ENCODE measurements at regions not wholly inside any gene's neighbourhood (a gene's known extent, or its start where the extent isn't known, plus 50 kb on each side); places are given as distances from the start of the nearest gene placed in this dataset.

- TF ChIP-seq ZNF121 (tag by site-specific recombination; IDR thresholded peaks at IDR 0.05) (no peak), CTCF (tag by site-specific recombination; IDR thresholded peaks at IDR 0.05) (no peak), ZNF514 (tag by site-specific recombination; IDR thresholded peaks at IDR 0.05) (no peak), ZNF335 (tag by site-specific recombination; conservative IDR thresholded peaks at IDR 0.05) (no peak), ZNF138 (tag by site-specific recombination; IDR thresholded peaks at IDR 0.05; ENCODE audit: borderline replicate concordance) (no peak), KLF8 (tag by site-specific recombination; IDR thresholded peaks at IDR 0.05) (no peak), KLF10 (tag by site-specific recombination; IDR thresholded peaks at IDR 0.05) (no peak), ZNF239 (tag by site-specific recombination; IDR thresholded peaks at IDR 0.05) (no peak), ZNF398 (tag by site-specific recombination; IDR thresholded peaks at IDR 0.05) (no peak), ZNF558 (tag by site-specific recombination; IDR thresholded peaks at IDR 0.05) (no peak)
Observed at GRCh38 chr6:82045965-82046756, 201.4 kb downstream of the IBTK start.

All from HEK293 (cell line).